ENCODE measurements at regions not wholly inside any gene's neighbourhood (a gene's known extent, or its start where the extent isn't known, plus 50 kb on each side); places are given as distances from the start of the nearest gene placed in this dataset.

GRCh38 chr3:181885868-181886630, 174.3 kb downstream of the SOX2 start:
- TF ChIP-seq POLR2AphosphoS5 (IDR thresholded peaks at IDR 0.05; ENCODE audit: low read depth, low read length) (no peak), SIN3A (IDR thresholded peaks at IDR 0.05; ENCODE audit: borderline replicate concordance, insufficient read depth, low read depth, low read length) (no peak), CTCF (IDR thresholded peaks at IDR 0.05) (no peak), REST (IDR thresholded peaks at IDR 0.05; ENCODE audit: insufficient read depth in 1 of 2, low read depth in 2 of 2, low read length in 1 of 2) (no peak), TCF7L2 (IDR thresholded peaks at IDR 0.05; ENCODE audit: low read depth, low read length) (no peak)

Measured in Panc1 (cell line).